NB4 (cell line): ENCODE measurements at regions not wholly inside any gene's neighbourhood (a gene's known extent, or its start where the extent isn't known, plus 50 kb on each side); places are given as distances from the start of the nearest gene placed in this dataset.

Experiments
- MYC ChIP-seq: IDR thresholded peaks from 2 replicates; pipeline ENCODE4 v1.6.1; 2011; ENCODE audit warnings: low read depth, low read length
- POLR2A ChIP-seq: IDR thresholded peaks from 2 replicates; pipeline ENCODE4 v1.6.1; 2011; ENCODE audit warnings: mild to moderate bottlenecking; ENCODE audit not compliant: insufficient read length; ENCODE audit errors: extremely low read depth
- TF ChIP-seq, protein P1 (sequence below): IDR thresholded peaks from one replicate; pipeline ENCODE4 v1.5.1; 2012; ENCODE audit warnings: low read depth, low read length

DNA sequence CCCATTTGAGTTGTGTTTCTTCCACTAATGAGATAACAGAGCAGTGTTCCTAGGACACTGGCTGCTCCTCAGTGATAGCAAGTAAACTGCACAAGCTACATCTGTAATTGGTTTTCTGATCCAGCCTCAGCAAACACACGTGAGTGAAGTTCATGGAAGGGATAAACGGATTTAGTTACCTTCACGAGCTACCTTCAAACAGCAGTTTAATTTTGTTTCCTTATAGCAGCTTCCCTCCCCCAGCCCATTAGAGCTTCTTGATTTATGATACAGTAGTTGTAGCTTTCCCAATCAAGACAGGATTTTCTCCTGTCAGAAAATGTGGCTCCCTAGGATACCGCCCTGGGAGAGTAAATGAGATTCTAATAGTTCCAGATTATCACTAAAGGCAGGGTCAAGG is 634.2 kb upstream of the FAT1 start:
- TF ChIP-seq, protein P1, sequence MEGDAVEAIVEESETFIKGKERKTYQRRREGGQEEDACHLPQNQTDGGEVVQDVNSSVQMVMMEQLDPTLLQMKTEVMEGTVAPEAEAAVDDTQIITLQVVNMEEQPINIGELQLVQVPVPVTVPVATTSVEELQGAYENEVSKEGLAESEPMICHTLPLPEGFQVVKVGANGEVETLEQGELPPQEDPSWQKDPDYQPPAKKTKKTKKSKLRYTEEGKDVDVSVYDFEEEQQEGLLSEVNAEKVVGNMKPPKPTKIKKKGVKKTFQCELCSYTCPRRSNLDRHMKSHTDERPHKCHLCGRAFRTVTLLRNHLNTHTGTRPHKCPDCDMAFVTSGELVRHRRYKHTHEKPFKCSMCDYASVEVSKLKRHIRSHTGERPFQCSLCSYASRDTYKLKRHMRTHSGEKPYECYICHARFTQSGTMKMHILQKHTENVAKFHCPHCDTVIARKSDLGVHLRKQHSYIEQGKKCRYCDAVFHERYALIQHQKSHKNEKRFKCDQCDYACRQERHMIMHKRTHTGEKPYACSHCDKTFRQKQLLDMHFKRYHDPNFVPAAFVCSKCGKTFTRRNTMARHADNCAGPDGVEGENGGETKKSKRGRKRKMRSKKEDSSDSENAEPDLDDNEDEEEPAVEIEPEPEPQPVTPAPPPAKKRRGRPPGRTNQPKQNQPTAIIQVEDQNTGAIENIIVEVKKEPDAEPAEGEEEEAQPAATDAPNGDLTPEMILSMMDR, result no peak
- no peak for TF ChIP-seq POLR2A
- TF ChIP-seq MYC, result no peak
